ENCODE measurements at regions not wholly inside any gene's neighbourhood (a gene's known extent, or its start where the extent isn't known, plus 50 kb on each side); places are given as distances from the start of the nearest gene placed in this dataset.

DNA sequence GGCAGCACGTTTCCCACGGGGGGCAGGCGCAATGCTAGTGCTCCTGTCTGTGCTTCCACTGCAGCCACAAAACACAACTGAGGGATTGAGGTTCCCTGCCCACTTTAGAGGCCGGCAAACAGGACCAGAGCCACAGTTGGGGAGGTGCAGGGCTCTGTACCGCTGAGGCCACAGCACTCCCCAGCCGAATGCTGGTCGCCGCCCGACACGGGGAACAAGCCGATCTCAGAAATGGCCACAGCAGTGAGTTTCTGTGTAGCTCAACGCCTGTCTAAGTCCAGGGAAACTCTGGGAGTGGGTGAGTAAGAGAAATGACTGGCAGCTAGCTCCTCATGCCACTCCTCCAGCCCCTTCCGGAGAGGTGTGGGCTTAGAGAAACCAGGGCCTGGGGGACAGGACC lies 194.0 kb upstream of the VWC2 start:
- no peak for TF ChIP-seq TAF1 (conservative IDR thresholded peaks at IDR 0.05)
- TF ChIP-seq RXRA (IDR thresholded peaks at IDR 0.05), result no peak
- TF ChIP-seq SP1 (IDR thresholded peaks at IDR 0.05), result no peak
- TF ChIP-seq, protein P1, sequence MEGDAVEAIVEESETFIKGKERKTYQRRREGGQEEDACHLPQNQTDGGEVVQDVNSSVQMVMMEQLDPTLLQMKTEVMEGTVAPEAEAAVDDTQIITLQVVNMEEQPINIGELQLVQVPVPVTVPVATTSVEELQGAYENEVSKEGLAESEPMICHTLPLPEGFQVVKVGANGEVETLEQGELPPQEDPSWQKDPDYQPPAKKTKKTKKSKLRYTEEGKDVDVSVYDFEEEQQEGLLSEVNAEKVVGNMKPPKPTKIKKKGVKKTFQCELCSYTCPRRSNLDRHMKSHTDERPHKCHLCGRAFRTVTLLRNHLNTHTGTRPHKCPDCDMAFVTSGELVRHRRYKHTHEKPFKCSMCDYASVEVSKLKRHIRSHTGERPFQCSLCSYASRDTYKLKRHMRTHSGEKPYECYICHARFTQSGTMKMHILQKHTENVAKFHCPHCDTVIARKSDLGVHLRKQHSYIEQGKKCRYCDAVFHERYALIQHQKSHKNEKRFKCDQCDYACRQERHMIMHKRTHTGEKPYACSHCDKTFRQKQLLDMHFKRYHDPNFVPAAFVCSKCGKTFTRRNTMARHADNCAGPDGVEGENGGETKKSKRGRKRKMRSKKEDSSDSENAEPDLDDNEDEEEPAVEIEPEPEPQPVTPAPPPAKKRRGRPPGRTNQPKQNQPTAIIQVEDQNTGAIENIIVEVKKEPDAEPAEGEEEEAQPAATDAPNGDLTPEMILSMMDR (IDR thresholded peaks at IDR 0.05; ENCODE audit: low read depth, low read length, missing input control), result no peak
- TF ChIP-seq JUND (IDR thresholded peaks at IDR 0.05), result no peak
- TF ChIP-seq GABPA (IDR thresholded peaks at IDR 0.05 in 1 of 2, conservative IDR thresholded peaks at IDR 0.05 in 1 of 2), result no peak
- TF ChIP-seq, protein P2, sequence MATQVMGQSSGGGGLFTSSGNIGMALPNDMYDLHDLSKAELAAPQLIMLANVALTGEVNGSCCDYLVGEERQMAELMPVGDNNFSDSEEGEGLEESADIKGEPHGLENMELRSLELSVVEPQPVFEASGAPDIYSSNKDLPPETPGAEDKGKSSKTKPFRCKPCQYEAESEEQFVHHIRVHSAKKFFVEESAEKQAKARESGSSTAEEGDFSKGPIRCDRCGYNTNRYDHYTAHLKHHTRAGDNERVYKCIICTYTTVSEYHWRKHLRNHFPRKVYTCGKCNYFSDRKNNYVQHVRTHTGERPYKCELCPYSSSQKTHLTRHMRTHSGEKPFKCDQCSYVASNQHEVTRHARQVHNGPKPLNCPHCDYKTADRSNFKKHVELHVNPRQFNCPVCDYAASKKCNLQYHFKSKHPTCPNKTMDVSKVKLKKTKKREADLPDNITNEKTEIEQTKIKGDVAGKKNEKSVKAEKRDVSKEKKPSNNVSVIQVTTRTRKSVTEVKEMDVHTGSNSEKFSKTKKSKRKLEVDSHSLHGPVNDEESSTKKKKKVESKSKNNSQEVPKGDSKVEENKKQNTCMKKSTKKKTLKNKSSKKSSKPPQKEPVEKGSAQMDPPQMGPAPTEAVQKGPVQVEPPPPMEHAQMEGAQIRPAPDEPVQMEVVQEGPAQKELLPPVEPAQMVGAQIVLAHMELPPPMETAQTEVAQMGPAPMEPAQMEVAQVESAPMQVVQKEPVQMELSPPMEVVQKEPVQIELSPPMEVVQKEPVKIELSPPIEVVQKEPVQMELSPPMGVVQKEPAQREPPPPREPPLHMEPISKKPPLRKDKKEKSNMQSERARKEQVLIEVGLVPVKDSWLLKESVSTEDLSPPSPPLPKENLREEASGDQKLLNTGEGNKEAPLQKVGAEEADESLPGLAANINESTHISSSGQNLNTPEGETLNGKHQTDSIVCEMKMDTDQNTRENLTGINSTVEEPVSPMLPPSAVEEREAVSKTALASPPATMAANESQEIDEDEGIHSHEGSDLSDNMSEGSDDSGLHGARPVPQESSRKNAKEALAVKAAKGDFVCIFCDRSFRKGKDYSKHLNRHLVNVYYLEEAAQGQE (IDR thresholded peaks at IDR 0.05), result no peak
- no peak for TF ChIP-seq HNF4G (IDR thresholded peaks at IDR 0.05)

Data from liver (tissue), 3 donors.